ENCODE measurements at regions not wholly inside any gene's neighbourhood (a gene's known extent, or its start where the extent isn't known, plus 50 kb on each side); places are given as distances from the start of the nearest gene placed in this dataset.

- H3K36me3 ChIP-seq (ENCODE audit: insufficient read depth, low read length), result no peaks in the 10 kb centered on the region
- H3K36me3 Mint-ChIP-seq (ENCODE audit: low read depth, unreplicated experiment), result no peaks in the 10 kb centered on the region
- no peaks in the 10 kb centered on the region for H3K27me3 Mint-ChIP-seq (ENCODE audit: low read depth, unreplicated experiment)
Measured at GRCh38 chr2:14925471-14925870, 293.0 kb downstream of the LRATD1 start.

DNA sequence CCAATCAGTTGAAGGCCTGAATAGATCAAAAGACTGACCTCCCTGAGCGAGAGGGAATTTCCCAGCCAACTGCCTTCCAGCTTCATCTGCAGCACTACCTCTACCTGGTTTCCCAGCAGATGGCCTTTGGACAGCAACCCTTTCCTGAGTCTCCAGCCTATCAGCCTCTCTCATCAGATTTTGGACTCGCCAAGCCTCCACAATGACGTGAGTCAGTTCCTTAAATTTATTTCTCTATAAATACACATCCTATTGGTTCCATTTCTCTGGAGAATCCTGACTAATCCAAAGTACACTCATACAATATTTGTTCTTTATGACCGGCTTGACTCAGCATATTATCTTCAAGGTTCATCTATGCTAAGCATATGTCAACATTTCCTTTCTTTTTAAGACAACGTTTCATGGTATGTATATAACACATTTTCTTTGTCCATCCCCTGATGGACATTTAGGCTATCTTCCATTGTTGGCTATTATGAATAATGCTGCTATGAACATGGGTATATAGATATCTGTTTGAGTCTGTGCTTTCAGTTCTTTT, 294.6 kb downstream of the LRATD1 start:
- Mint-ChIP-seq H3K9me3 (ENCODE audit: unreplicated experiment) (peaks cover 6% of the 10 kb centered on the region), H3K27ac (ENCODE audit: unreplicated experiment) (no peak overlapping the region), H3K27me3 (ENCODE audit: low read depth, unreplicated experiment) (no peaks in the 10 kb centered on the region), H3K4me1 (ENCODE audit: low read depth, unreplicated experiment) (no peaks in the 10 kb centered on the region), H3K36me3 (ENCODE audit: low read depth, unreplicated experiment) (no peaks in the 10 kb centered on the region), H3K4me3 (ENCODE audit: unreplicated experiment) (no peak overlapping the region)
- H4K20me1 ChIP-seq (ENCODE audit: insufficient read depth, low read length), result no peaks in the 10 kb centered on the region
- H3K9ac ChIP-seq (ENCODE audit: low read length), result no peak overlapping the region
- no peak overlapping the region for H3K4me3 ChIP-seq (ENCODE audit: insufficient read depth, low read depth, low read length)
- no peaks in the 10 kb centered on the region for H3K4me1 ChIP-seq (ENCODE audit: insufficient read depth, low read length)
- no peak overlapping the region for H2AFZ ChIP-seq (ENCODE audit: low read depth, low read length)
- no peaks in the 10 kb centered on the region for H3K36me3 ChIP-seq (ENCODE audit: insufficient read depth, low read length)
- H3K27ac ChIP-seq (ENCODE audit: low read depth, low read length), result no peak overlapping the region
- no peak for TF ChIP-seq EZH2 (IDR thresholded peaks at IDR 0.05; ENCODE audit: insufficient read depth, low read length)
- TF ChIP-seq, protein P1, sequence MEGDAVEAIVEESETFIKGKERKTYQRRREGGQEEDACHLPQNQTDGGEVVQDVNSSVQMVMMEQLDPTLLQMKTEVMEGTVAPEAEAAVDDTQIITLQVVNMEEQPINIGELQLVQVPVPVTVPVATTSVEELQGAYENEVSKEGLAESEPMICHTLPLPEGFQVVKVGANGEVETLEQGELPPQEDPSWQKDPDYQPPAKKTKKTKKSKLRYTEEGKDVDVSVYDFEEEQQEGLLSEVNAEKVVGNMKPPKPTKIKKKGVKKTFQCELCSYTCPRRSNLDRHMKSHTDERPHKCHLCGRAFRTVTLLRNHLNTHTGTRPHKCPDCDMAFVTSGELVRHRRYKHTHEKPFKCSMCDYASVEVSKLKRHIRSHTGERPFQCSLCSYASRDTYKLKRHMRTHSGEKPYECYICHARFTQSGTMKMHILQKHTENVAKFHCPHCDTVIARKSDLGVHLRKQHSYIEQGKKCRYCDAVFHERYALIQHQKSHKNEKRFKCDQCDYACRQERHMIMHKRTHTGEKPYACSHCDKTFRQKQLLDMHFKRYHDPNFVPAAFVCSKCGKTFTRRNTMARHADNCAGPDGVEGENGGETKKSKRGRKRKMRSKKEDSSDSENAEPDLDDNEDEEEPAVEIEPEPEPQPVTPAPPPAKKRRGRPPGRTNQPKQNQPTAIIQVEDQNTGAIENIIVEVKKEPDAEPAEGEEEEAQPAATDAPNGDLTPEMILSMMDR (IDR thresholded peaks at IDR 0.05; ENCODE audit: insufficient read depth, low read depth, low read length), result no peak
- H3K4me2 ChIP-seq (ENCODE audit: low read length), result no peak overlapping the region
- FAIRE-seq (no peak), DNase-seq (ENCODE audit: low read depth) (no peak)
- H3K27me3 ChIP-seq (ENCODE audit: insufficient read depth, low read length), result no peaks in the 10 kb centered on the region
- no peaks in the 10 kb centered on the region for H3K9me3 ChIP-seq (ENCODE audit: insufficient read depth, low read depth, low read length)
- no peaks in the 10 kb centered on the region for H3K79me2 ChIP-seq (ENCODE audit: insufficient read depth, low read length)

More at GRCh38 chr2:14925471-14925870, 293.0 kb downstream of the LRATD1 start:
- Mint-ChIP-seq H3K4me3 (ENCODE audit: unreplicated experiment) (no peak overlapping the region), H3K27ac (ENCODE audit: unreplicated experiment) (no peak overlapping the region), H3K4me1 (ENCODE audit: low read depth, unreplicated experiment) (no peaks in the 10 kb centered on the region), H3K9me3 (ENCODE audit: unreplicated experiment) (peaks cover 6% of the 10 kb centered on the region)
- H3K79me2 ChIP-seq (ENCODE audit: insufficient read depth, low read length), result no peaks in the 10 kb centered on the region
- H3K9me3 ChIP-seq (ENCODE audit: insufficient read depth, low read depth, low read length), result no peaks in the 10 kb centered on the region
- no peaks in the 10 kb centered on the region for H3K4me1 ChIP-seq (ENCODE audit: insufficient read depth, low read length)
- H3K27me3 ChIP-seq (ENCODE audit: insufficient read depth, low read length), result no peaks in the 10 kb centered on the region
- H3K9ac ChIP-seq (ENCODE audit: low read length), result no peak overlapping the region
- H3K27ac ChIP-seq (ENCODE audit: low read depth, low read length), result no peak overlapping the region
- H4K20me1 ChIP-seq (ENCODE audit: insufficient read depth, low read length), result no peaks in the 10 kb centered on the region
- no peak for FAIRE-seq
- no peak overlapping the region for H2AFZ ChIP-seq (ENCODE audit: low read depth, low read length)
- DNase-seq (ENCODE audit: low read depth), result no peak
- no peak overlapping the region for H3K4me2 ChIP-seq (ENCODE audit: low read length)
- no peak for TF ChIP-seq EZH2 (IDR thresholded peaks at IDR 0.05; ENCODE audit: insufficient read depth, low read length)
- TF ChIP-seq, protein P1 (IDR thresholded peaks at IDR 0.05; ENCODE audit: insufficient read depth, low read depth, low read length), result no peak
- H3K4me3 ChIP-seq (ENCODE audit: insufficient read depth, low read depth, low read length), result no peak overlapping the region

GRCh38 chr2:14928056-14928455, 295.5 kb downstream of the LRATD1 start:
- no peaks in the 10 kb centered on the region for H4K20me1 ChIP-seq (ENCODE audit: insufficient read depth, low read length)
- no peaks in the 10 kb centered on the region for H3K4me1 ChIP-seq (ENCODE audit: insufficient read depth, low read length)
- no peak for DNase-seq (ENCODE audit: low read depth)
- Mint-ChIP-seq H3K27ac (ENCODE audit: unreplicated experiment) (no peak overlapping the region), H3K36me3 (ENCODE audit: low read depth, unreplicated experiment) (no peaks in the 10 kb centered on the region), H3K4me1 (ENCODE audit: low read depth, unreplicated experiment) (no peaks in the 10 kb centered on the region), H3K4me3 (ENCODE audit: unreplicated experiment) (no peak overlapping the region), H3K9me3 (ENCODE audit: unreplicated experiment) (peaks cover 5% of the 10 kb centered on the region), H3K27me3 (ENCODE audit: low read depth, unreplicated experiment) (no peaks in the 10 kb centered on the region)
- no peaks in the 10 kb centered on the region for H3K9me3 ChIP-seq (ENCODE audit: insufficient read depth, low read depth, low read length)
- H3K27ac ChIP-seq (ENCODE audit: low read depth, low read length), result no peak overlapping the region
- H3K4me3 ChIP-seq (ENCODE audit: insufficient read depth, low read depth, low read length), result no peak overlapping the region
- no peaks in the 10 kb centered on the region for H3K27me3 ChIP-seq (ENCODE audit: insufficient read depth, low read length)
- no peak overlapping the region for H3K4me2 ChIP-seq (ENCODE audit: low read length)
- H3K79me2 ChIP-seq (ENCODE audit: insufficient read depth, low read length), result no peaks in the 10 kb centered on the region
- FAIRE-seq, result no peak
- no peak overlapping the region for H2AFZ ChIP-seq (ENCODE audit: low read depth, low read length)
- H3K36me3 ChIP-seq (ENCODE audit: insufficient read depth, low read length), result no peaks in the 10 kb centered on the region
- H3K9ac ChIP-seq (ENCODE audit: low read length), result no peak overlapping the region
- TF ChIP-seq, protein P1 (IDR thresholded peaks at IDR 0.05; ENCODE audit: insufficient read depth, low read depth, low read length), result no peak
- TF ChIP-seq EZH2 (IDR thresholded peaks at IDR 0.05; ENCODE audit: insufficient read depth, low read length), result no peak
